Stimulated activated CD8-positive, alpha-beta memory T cell treated with anti-CD3 and anti-CD28 coated beads, Interleukin-7, amount 100 ng/mL, for 1 hour (primary cell): ENCODE measurements at regions not wholly inside any gene's neighbourhood (a gene's known extent, or its start where the extent isn't known, plus 50 kb on each side); places are given as distances from the start of the nearest gene placed in this dataset.

Experiments
- DNase-seq, 2 donors: peaks; one replicate each; pipeline ENCODE4 v3.0.0-alpha.2; 2020; ENCODE audit warnings: low read depth in 2 of 2

DNA sequence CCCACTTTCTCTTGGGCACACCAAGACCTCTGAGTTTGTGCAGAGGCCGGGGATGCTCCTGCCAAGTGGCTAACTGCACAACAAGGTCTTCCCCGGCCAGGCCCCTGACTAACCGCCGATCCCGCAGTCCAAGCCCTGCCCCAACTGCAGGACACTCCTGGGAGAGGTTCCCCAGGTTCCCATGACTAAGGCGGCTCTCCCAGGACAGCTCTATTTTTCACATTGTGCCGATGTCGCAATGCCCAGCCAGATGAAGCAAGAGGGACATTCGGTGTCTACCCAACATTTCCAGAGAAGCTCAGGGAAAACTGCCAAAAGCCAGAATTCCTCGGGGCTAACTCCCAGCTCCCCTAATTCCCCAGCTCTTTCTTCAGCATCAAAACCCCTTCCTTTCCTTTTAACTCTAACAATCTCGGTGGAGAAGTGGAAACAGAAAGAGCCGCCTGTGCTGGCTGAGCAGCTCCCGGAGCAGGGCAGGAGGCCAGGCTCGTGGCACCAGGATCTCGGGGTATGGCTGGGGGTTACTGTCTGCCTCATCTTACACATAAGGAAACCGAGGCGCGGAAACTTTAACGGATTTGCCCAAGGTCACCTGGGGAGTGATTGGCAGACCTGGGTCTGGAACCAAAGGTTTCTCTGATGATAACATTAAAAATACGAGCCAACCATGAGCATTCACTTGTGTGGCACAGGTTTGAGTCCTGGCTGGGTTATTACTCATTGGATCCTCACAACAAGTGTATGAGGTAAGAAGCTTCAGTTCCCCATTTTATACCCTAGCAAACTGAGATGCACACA lies 318.2 kb downstream of the BCL11B start:
- no peak for DNase-seq

- DNase-seq, result no peak
Measured at GRCh38 chr14:98954349-98955000, 317.5 kb downstream of the BCL11B start.

GRCh38 chr14:98955036-98955740 lies 316.8 kb downstream of the BCL11B start:
- no peak for DNase-seq

DNA sequence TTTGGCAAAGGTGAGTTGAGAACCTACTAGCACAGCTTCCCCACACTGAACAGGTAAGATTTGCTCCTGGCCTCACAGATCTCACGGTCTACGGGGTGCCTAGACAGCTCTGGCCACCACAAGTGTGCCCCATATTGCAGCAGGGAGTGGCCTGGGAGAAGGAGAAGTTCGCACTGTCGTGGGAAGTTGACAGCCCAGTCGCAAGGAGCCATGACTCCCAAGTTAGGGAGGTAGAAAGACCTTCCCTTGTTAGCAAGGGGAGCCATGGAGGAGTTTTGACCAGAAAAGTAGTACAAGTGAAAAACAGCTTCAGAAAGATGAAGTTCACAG lies 316.3 kb downstream of the BCL11B start:
- no peak for DNase-seq

GRCh38 chr14:98956181-98956580 lies 315.8 kb downstream of the BCL11B start:
- DNase-seq, result no peak

DNA sequence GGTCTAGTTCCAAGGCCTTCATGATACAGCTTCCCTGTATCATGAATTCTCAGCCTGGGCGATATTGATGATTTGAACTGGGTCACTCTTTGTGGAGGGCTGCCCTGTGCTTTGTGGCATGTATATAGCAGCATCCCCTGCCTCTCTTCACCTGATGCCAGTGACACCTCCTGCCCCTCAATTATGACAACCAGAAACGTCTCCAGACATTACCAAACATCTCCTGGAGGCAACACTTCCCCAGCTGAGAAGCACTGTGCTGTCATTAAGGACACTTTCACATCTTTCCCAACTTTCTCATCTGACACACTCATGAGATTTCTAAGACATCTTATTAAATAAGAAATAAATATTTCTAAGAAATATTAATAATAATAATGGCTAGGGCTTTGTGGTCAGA lies 315.3 kb downstream of the BCL11B start:
- no peak for DNase-seq

- no peak for DNase-seq
Measured at GRCh38 chr14:98957211-98958047, 314.6 kb downstream of the BCL11B start.

- no peak for DNase-seq
Measured at GRCh38 chr14:98958048-98958631, 313.9 kb downstream of the BCL11B start.

DNA sequence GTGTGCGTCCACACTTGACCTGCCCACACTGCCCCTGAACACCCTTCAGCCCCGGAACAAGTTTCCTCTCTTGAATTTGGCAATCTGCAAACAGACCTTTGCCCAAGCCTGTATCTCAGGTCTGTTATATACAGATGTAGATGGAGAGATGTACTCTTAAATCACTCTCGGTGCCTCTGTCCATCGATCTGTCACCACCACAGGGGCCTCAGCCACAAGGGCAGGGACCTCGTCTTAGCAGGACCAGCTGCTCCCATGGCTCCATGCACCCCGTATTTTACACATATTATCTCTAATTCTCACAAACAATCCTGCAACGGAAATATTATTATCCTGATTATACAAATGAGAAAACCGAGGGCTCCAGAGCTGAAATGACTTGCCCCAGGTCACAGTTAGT lies 313.4 kb downstream of the BCL11B start:
- no peak for DNase-seq

DNA sequence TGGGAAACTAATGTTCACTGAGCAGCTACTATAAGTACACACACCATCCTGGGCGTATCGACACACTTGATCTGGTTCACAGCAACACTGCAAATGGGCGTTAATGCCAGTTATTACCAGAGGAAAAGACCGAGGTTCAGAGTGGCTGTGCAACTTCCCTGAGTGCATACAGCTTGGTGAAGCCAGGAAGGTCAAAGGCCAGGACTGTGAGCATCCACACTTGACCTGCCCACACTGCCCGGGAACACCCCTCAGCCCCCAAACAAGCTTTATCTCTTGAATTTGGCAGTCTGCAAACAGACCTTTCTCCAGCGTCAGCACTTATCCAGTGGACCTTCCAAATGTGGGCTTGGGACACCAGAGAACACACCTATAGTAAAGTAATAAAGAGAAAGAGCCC lies 312.6 kb downstream of the BCL11B start:
- no peak for DNase-seq

- no peak for DNase-seq
Measured at GRCh38 chr14:98959958-98960616, 311.9 kb downstream of the BCL11B start.

GRCh38 chr14:98960617-98961013 lies 311.4 kb downstream of the BCL11B start:
- DNase-seq, result no peak

DNA sequence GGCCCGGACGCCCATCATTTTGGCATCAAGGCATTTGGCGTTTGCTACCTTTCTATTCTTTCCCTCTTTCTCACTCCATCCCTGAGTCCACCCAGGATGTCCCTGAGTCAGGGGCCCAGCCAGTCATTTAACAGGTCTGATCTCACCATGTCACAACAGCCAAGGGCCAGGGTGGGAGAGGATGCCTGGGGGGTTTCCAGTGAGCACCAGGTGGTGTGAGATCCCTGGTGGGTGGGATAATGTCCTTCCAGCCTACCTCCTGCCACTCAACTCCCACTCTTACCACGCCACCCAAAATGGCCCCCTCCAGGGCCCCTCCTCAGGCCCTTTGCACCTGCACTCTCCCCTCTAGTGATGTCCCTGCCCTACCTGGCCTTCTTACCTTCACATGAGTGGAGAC lies 310.8 kb downstream of the BCL11B start:
- DNase-seq, result no peak

DNA sequence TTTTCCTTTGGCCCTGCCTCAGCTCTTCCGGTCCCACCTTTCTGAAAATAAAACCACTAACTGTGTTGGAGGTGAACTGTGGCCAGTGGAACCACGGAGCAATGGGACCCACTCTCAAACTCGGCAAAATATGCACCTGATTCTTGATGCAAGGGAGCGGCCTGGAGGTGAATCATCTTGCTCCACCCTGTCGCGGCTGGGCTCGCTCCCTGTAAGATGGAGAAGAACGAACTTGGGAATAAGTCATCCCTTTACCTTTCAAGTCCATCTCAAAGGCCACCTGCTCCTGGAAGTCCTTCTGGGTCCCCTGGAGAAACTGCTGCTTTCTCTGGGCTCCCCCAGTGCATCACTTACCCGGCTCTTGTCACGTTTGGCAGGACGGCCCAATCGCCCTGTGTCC lies 309.9 kb downstream of the BCL11B start:
- DNase-seq, result no peak

DNA sequence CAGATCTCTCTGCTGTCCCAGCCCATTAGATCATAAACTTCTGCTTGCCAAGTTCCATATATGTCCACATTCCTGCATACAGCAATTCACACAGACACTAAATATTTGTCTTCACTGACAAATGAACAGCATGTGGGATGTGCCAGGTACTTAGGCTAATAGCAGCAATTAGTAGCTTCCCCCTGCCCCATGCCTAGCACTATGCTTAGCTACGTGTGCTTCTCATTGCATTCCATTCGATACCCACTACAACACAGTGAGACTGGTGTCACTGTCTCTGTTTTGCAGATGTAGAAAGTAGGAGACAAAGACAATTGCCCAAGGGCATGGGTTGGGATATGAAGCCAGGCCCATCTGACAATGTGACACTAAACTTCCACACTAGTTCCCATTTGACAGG lies 308.4 kb downstream of the BCL11B start:
- DNase-seq, result no peak

DNA sequence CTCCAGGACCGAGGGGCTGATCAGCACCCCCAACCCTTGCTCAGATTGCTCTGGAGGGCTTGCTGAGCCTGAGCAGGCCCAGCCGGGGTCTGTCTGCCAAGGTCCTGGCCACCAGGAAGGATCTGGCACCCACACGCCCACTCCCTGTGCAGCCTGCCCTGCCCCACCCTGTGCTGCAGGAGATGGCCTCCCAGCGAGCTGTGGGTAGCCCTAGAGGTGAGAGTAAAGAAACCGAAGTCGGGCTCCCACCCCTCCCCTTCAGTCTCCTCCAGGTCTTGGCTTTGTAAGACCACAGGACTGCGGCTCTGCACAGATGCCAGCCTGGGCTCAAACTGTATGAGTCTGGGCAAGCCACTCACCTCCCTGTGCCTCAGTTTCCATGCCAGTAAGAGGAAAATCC lies 307.8 kb downstream of the BCL11B start:
- DNase-seq, result no peak

DNA sequence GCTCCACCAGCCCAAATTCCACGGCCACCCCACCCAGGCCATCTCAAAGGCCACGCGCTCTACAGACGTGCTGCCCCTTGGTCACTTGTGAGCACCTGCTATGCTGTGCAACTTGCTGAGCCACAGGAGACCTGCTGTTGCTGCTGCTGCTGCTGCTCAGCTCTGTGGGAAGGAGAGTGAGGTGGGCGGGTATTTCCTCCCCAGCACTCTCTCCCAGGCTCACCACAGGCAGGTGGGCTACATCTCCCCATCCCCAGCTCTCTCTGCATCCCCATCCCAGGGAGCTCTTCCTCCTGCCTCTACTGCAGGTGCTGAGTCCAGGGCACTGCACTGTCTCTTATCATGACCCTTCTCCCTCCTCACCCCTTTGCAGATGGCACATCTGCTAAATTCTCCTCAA lies 306.9 kb downstream of the BCL11B start:
- DNase-seq, result no peak

GRCh38 chr14:98966016-98966415 lies 306.0 kb downstream of the BCL11B start:
- DNase-seq, result no peak

DNA sequence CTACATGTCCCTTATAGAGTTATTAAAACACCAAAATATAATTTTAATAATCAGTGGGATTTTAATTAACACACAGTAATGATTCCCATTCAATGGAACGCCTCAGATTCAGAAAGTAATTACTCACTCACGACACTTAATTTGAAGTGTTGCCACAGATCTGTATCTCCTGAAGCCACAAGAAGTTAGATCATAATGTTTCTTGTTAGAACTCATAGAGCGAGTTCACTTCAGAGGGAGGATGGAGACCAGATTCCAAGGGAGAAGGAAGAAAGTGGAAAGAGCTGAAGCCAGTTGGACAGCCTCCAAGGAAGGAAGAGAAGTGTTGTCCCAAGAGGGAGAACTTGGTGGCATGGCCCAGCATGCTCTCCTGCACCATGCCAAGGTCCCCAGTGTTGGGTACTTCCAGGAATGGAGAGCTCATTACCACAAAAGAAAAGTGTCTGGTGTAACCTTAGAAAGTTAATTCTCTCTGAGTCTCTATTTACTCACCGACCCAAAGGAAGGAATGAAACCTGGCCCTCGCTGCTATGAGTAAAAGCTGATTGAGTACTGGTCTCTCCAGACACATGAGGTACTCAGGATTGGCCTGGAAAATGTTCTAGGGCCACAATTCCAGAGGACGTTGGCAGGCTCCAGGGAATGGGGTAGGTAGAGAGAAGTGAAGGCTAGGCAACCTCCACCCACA lies 305.4 kb downstream of the BCL11B start:
- no peak for DNase-seq

DNA sequence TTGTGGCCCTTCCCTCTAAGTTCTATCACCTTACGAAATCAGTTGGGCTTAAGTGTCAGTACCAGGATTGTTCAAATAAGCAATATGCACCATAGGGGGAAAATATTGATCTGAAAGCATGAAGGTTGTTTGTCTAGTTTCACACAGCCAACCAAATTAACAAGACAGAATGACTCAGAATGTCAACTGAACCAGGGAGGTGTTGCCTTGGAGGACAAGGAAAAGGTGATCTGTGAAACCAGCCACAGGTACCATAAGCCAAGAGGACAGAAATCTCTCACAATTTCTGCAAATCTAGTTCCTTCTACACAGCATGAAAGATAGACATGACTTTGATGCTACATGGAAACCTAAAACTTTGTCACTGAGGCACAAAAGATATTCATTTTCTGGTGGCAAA lies 297.9 kb downstream of the BCL11B start:
- no peak for DNase-seq

GRCh38 chr14:98976271-98976670 lies 295.7 kb downstream of the BCL11B start:
- no peak for DNase-seq
